ENCODE measurements at regions not wholly inside any gene's neighbourhood (a gene's known extent, or its start where the extent isn't known, plus 50 kb on each side); places are given as distances from the start of the nearest gene placed in this dataset.

GRCh38 chr13:59490651-59491050 is 673.1 kb downstream of the DIAPH3 start:
- Histone ChIP-seq H3K4me1 (ENCODE audit: insufficient read depth, low read length) (peaks cover 4% of the 10 kb centered on the region; the same call in 1 of the 2 replicates), H3K27ac (ENCODE audit: low read depth, low read length) (no peak overlapping the region), H3K4me3 (ENCODE audit: low read length) (no peak overlapping the region), H3K9ac (ENCODE audit: low read depth, low read length) (no peak overlapping the region), H3K27me3 (ENCODE audit: insufficient read depth, low read length) (no peaks in the 10 kb centered on the region), H3K9me3 (ENCODE audit: insufficient read depth, low read depth, low read length) (no peaks in the 10 kb centered on the region), H3K36me3 (ENCODE audit: insufficient read depth, low read length) (no peaks in the 10 kb centered on the region)
- WGBS, result 95% methylated on average over 1 of the region's 1 CpG

- peaks cover 4% of the 10 kb centered on the region; the same call in 1 of the 2 replicates for H3K4me1 ChIP-seq (ENCODE audit: insufficient read depth, low read length)
- WGBS, result 82% methylated on average over 2 of the region's 2 CpGs
- H3K36me3 ChIP-seq (ENCODE audit: insufficient read depth, low read length), result no peaks in the 10 kb centered on the region
- no peak overlapping the region for H3K4me3 ChIP-seq (ENCODE audit: low read length)
- H3K27me3 ChIP-seq (ENCODE audit: insufficient read depth, low read length), result no peaks in the 10 kb centered on the region
- H3K9me3 ChIP-seq (ENCODE audit: insufficient read depth, low read depth, low read length), result no peaks in the 10 kb centered on the region
- H3K9ac ChIP-seq (ENCODE audit: low read depth, low read length), result no peak overlapping the region
- H3K27ac ChIP-seq (ENCODE audit: low read depth, low read length), result no peak overlapping the region
These were observed 671.6 kb downstream of the DIAPH3 start for GRCh38 chr13:59492030-59492636.

- peaks cover 4% of the 10 kb centered on the region; the same call in 1 of the 2 replicates for H3K4me1 ChIP-seq (ENCODE audit: insufficient read depth, low read length)
- no peaks in the 10 kb centered on the region for H3K27me3 ChIP-seq (ENCODE audit: insufficient read depth, low read length)
- H3K27ac ChIP-seq (ENCODE audit: low read depth, low read length), result no peak overlapping the region
- H3K4me3 ChIP-seq (ENCODE audit: low read length), result no peak overlapping the region
- WGBS, result 100% methylated on average over 1 of the region's 1 CpG
- H3K36me3 ChIP-seq (ENCODE audit: insufficient read depth, low read length), result no peaks in the 10 kb centered on the region
- H3K9me3 ChIP-seq (ENCODE audit: insufficient read depth, low read depth, low read length), result no peaks in the 10 kb centered on the region
- H3K9ac ChIP-seq (ENCODE audit: low read depth, low read length), result no peak overlapping the region
These were observed 670.2 kb downstream of the DIAPH3 start for GRCh38 chr13:59493436-59493965.

- no peak overlapping the region for H3K27ac ChIP-seq (ENCODE audit: low read depth, low read length)
These were observed 669.6 kb downstream of the DIAPH3 start for GRCh38 chr13:59494151-59494550.

GRCh38 chr13:59494560-59494970 is 669.2 kb downstream of the DIAPH3 start:
- 98% methylated on average over 4 of the region's 4 CpGs for WGBS
- no peaks in the 10 kb centered on the region for H3K9me3 ChIP-seq (ENCODE audit: insufficient read depth, low read depth, low read length)
- no peaks in the 10 kb centered on the region for H3K27me3 ChIP-seq (ENCODE audit: insufficient read depth, low read length)
- peaks cover 4% of the 10 kb centered on the region; the same call in 1 of the 2 replicates for H3K4me1 ChIP-seq (ENCODE audit: insufficient read depth, low read length)
- no peak overlapping the region for H3K27ac ChIP-seq (ENCODE audit: low read depth, low read length)
- H3K9ac ChIP-seq (ENCODE audit: low read depth, low read length), result no peak overlapping the region
- no peaks in the 10 kb centered on the region for H3K36me3 ChIP-seq (ENCODE audit: insufficient read depth, low read length)
- no peak overlapping the region for H3K4me3 ChIP-seq (ENCODE audit: low read length)

More at GRCh38 chr13:59494151-59494550, 669.6 kb downstream of the DIAPH3 start:
- Histone ChIP-seq H3K9ac (ENCODE audit: low read depth, low read length) (no peak overlapping the region), H3K4me3 (ENCODE audit: low read length) (no peak overlapping the region), H3K9me3 (ENCODE audit: insufficient read depth, low read depth, low read length) (no peaks in the 10 kb centered on the region), H3K4me1 (ENCODE audit: insufficient read depth, low read length) (peaks cover 4% of the 10 kb centered on the region; the same call in 1 of the 2 replicates), H3K27me3 (ENCODE audit: insufficient read depth, low read length) (no peaks in the 10 kb centered on the region), H3K36me3 (ENCODE audit: insufficient read depth, low read length) (no peaks in the 10 kb centered on the region)

GRCh38 chr13:59495299-59495698 is 668.4 kb downstream of the DIAPH3 start:
- Histone ChIP-seq H3K4me3 (ENCODE audit: low read length) (no peak overlapping the region), H3K27ac (ENCODE audit: low read depth, low read length) (no peak overlapping the region), H3K4me1 (ENCODE audit: insufficient read depth, low read length) (peaks cover 4% of the 10 kb centered on the region; the same call in 1 of the 2 replicates), H3K9ac (ENCODE audit: low read depth, low read length) (no peak overlapping the region), H3K36me3 (ENCODE audit: insufficient read depth, low read length) (no peaks in the 10 kb centered on the region), H3K9me3 (ENCODE audit: insufficient read depth, low read depth, low read length) (no peaks in the 10 kb centered on the region), H3K27me3 (ENCODE audit: insufficient read depth, low read length) (no peaks in the 10 kb centered on the region)
- WGBS, result 80% methylated on average over 4 of the region's 4 CpGs

- no peak overlapping the region for H3K4me3 ChIP-seq (ENCODE audit: low read length)
- H3K9ac ChIP-seq (ENCODE audit: low read depth, low read length), result no peak overlapping the region
- H3K36me3 ChIP-seq (ENCODE audit: insufficient read depth, low read length), result no peaks in the 10 kb centered on the region
- 93% methylated on average over 5 of the region's 7 CpGs for WGBS
- no peaks in the 10 kb centered on the region for H3K27me3 ChIP-seq (ENCODE audit: insufficient read depth, low read length)
- no peaks in the 10 kb centered on the region for H3K9me3 ChIP-seq (ENCODE audit: insufficient read depth, low read depth, low read length)
- H3K27ac ChIP-seq (ENCODE audit: low read depth, low read length), result no peak overlapping the region
- H3K4me1 ChIP-seq (ENCODE audit: insufficient read depth, low read length), result peaks cover 4% of the 10 kb centered on the region; the same call in 1 of the 2 replicates
These were observed 667.7 kb downstream of the DIAPH3 start for GRCh38 chr13:59495936-59496512.

- Histone ChIP-seq H3K9ac (ENCODE audit: low read depth, low read length) (no peak overlapping the region), H3K4me1 (ENCODE audit: insufficient read depth, low read length) (no peaks in the 10 kb centered on the region), H3K9me3 (ENCODE audit: insufficient read depth, low read depth, low read length) (no peaks in the 10 kb centered on the region), H3K27ac (ENCODE audit: low read depth, low read length) (no peak overlapping the region), H3K27me3 (ENCODE audit: insufficient read depth, low read length) (no peaks in the 10 kb centered on the region), H3K36me3 (ENCODE audit: insufficient read depth, low read length) (no peaks in the 10 kb centered on the region), H3K4me3 (ENCODE audit: low read length) (no peak overlapping the region)
- WGBS, result 97% methylated on average over 4 of the region's 4 CpGs
These were observed 666.0 kb downstream of the DIAPH3 start for GRCh38 chr13:59497621-59498247.

- Histone ChIP-seq H3K9ac (ENCODE audit: low read depth, low read length) (no peak overlapping the region), H3K27ac (ENCODE audit: low read depth, low read length) (no peak overlapping the region), H3K4me3 (ENCODE audit: low read length) (no peak overlapping the region), H3K36me3 (ENCODE audit: insufficient read depth, low read length) (no peaks in the 10 kb centered on the region), H3K4me1 (ENCODE audit: insufficient read depth, low read length) (no peaks in the 10 kb centered on the region), H3K27me3 (ENCODE audit: insufficient read depth, low read length) (no peaks in the 10 kb centered on the region), H3K9me3 (ENCODE audit: insufficient read depth, low read depth, low read length) (no peaks in the 10 kb centered on the region)
- 95% methylated on average over 4 of the region's 4 CpGs for WGBS
These were observed 662.7 kb downstream of the DIAPH3 start for GRCh38 chr13:59501004-59501403.

GRCh38 chr13:59504407-59504806 is 659.3 kb downstream of the DIAPH3 start:
- WGBS, result 92% methylated on average over 5 of the region's 5 CpGs
- Histone ChIP-seq H3K4me3 (ENCODE audit: low read length) (no peak overlapping the region), H3K36me3 (ENCODE audit: insufficient read depth, low read length) (no peaks in the 10 kb centered on the region), H3K27ac (ENCODE audit: low read depth, low read length) (no peak overlapping the region), H3K4me1 (ENCODE audit: insufficient read depth, low read length) (no peaks in the 10 kb centered on the region), H3K9ac (ENCODE audit: low read depth, low read length) (no peak overlapping the region), H3K9me3 (ENCODE audit: insufficient read depth, low read depth, low read length) (no peaks in the 10 kb centered on the region), H3K27me3 (ENCODE audit: insufficient read depth, low read length) (no peaks in the 10 kb centered on the region)

GRCh38 chr13:59510386-59510785 is 653.3 kb downstream of the DIAPH3 start:
- no peaks in the 10 kb centered on the region for H3K9me3 ChIP-seq (ENCODE audit: insufficient read depth, low read depth, low read length)
- no peaks in the 10 kb centered on the region for H3K27me3 ChIP-seq (ENCODE audit: insufficient read depth, low read length)
- H3K27ac ChIP-seq (ENCODE audit: low read depth, low read length), result no peak overlapping the region
- H3K4me3 ChIP-seq (ENCODE audit: low read length), result no peak overlapping the region
- no peaks in the 10 kb centered on the region for H3K4me1 ChIP-seq (ENCODE audit: insufficient read depth, low read length)
- no peak overlapping the region for H3K9ac ChIP-seq (ENCODE audit: low read depth, low read length)
- 89% methylated on average over 4 of the region's 4 CpGs for WGBS
- H3K36me3 ChIP-seq (ENCODE audit: insufficient read depth, low read length), result no peaks in the 10 kb centered on the region
